HL-60 (cell line): ENCODE measurements at regions not wholly inside any gene's neighbourhood (a gene's known extent, or its start where the extent isn't known, plus 50 kb on each side); places are given as distances from the start of the nearest gene placed in this dataset.

ENCODE experiments used
- CTCF ChIP-seq: IDR thresholded peaks from one replicate; pipeline ENCODE4 v1.5.1; 2011; ENCODE audit warnings: low read length, control low read depth, inconsistent platforms; ENCODE audit not compliant: insufficient read depth
- GABPA ChIP-seq: IDR thresholded peaks from 2 replicates; pipeline ENCODE4 v1.6.1; 2012; ENCODE audit warnings: low read depth
- SPI1 ChIP-seq: IDR thresholded peaks from 2 replicates; pipeline ENCODE4 v1.6.1; 2012; ENCODE audit warnings: low read depth, mild to moderate bottlenecking, borderline replicate concordance

GRCh38 chr3:117818592-117818991 is 1109.0 kb downstream of the TUSC7 start:
- TF ChIP-seq CTCF: no peak
- no peak for TF ChIP-seq SPI1
- no peak for TF ChIP-seq GABPA
